HG03571 (cell line): ENCODE measurements at regions not wholly inside any gene's neighbourhood (a gene's known extent, or its start where the extent isn't known, plus 50 kb on each side); places are given as distances from the start of the nearest gene placed in this dataset.

Source experiments
- ATAC-seq: cut with Tn5 transposase; IDR thresholded peaks from one replicate; pipeline ENCODE4 v1.9.1; 2021; ENCODE audit not compliant: unreplicated experiment

DNA sequence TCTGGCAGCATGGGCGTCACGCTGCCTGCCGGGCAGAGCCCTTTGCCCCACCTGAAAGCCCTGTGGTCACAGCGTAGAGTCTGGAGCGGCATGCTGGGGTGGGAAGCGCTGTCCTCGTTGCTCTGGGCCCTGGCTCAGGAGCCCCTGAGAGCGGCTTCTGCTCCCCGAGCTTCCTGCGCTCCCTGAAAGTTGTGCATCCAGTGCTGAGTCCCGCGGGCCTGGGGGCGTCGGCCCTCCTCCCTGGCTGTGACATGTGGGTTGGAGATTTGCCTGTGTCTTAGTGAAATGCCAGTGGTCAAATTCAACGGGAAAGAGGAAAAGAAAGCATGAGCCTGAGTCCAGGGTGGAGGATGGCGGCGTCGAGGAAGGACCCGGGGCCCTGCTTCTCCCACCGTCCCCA, 1208.0 kb downstream of the BRD1 start:
- no peak for ATAC-seq

DNA sequence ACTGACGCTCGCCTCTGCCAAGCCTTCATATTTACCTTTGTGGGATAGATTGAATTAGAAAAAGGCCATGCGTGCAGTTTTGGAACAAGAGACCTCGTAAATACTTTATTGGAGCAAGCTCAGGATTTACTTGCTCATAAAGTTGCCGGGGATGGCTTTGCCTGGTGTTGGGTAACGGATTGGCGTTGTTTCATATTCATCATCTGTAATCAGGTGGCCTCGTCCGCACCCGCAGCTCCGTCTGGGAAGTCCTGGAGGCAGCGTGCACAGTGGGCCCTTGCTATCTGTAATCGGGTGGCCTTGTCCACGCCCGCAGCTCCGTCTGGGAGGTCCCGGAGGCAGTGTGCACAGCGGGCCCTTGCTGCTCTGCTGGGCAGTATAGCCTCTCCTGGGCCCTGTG, 1209.3 kb downstream of the BRD1 start:
- no peak for ATAC-seq

DNA sequence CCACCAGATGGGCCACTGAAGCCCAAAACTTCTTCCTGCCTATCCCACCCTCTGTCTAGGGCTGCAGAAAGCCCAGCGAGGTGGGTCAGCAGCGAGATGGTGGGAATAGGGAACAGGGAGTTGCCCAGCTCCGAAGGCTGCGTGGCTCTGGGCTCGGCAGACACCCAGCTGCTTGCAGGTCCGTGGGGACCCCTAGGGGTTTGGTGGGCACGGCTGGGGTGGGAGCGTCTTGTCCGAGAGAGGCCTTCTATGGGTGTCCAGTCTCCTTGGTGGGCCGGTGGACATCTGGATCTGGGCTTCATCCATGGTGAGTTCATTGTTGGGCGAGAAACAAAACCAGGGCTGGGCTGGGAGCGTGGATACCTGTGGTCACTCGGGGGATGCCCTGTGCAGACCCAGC, 1211.0 kb downstream of the BRD1 start:
- no peak for ATAC-seq

DNA sequence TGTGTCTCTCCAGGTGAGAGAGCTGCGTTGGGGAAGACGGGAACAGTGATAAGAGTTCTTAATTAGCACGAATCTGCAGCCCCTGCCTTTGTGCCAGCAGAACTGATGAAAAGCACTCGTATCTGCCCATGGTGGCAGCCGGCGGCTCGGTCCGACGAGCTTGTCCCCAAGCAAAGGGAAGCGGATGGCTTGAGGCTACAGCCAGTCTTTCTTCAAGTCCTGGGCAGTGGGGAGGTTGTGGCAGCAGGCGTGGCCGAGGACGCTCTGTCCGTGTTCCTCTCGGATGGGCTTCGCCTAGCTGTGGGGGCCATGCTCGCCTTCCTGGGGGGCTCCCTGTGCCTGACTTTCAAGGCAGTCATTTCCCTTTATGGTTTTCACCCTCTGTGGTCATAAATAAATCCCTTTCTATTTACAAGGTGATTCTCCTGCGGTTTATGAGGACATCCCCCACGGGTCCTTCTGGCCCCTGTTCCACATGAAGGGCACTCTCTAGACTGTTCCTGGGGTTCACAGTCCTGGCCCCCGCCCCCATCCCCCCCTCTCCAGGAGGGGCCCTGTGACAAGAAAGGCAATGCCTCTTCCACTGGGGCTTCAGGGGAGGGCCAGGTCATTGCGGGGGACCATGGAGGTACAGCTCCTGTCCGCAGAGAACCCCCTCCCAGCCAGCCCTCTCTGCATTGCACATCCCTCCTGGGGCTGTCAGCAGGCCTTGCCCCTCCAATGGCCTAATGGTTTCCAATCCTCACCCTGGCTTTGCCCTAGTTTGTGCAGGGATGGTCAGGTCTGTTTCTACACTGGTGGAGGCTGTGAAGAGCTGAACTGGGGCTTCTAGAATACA, 1212.3 kb downstream of the BRD1 start:
- ATAC-seq: no peak

DNA sequence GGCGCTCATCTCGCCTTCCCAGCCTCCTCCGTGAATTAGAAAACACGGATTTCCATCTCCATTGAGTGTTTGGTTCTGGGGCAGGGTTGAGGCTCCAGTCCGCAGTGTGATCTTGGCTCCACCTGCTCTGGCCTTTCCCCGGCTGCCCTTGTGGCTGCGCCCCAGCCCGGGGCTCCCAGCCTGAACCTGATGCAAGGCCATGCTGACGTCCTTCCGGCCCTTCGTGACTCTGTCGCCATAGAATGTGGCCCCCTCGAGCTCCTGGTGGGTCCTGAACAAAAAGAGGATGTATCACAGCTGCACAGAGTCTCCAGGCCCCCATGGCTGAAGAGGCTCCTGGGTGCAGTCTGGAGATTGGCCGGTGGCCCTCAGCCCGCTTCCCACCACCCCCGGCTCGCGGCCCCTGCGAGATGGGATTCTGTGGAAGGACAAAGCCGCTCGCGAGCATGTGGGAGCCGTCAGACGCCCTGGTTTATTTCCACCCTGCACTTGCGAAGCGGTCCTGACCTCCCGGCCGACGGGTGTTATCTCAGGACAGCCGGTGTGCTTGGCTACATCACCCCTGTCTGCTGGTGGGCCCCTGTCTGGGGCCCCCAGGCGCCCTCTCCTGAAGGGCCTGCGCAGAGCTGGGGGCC, 1214.0 kb downstream of the BRD1 start:
- ATAC-seq: no peak

DNA sequence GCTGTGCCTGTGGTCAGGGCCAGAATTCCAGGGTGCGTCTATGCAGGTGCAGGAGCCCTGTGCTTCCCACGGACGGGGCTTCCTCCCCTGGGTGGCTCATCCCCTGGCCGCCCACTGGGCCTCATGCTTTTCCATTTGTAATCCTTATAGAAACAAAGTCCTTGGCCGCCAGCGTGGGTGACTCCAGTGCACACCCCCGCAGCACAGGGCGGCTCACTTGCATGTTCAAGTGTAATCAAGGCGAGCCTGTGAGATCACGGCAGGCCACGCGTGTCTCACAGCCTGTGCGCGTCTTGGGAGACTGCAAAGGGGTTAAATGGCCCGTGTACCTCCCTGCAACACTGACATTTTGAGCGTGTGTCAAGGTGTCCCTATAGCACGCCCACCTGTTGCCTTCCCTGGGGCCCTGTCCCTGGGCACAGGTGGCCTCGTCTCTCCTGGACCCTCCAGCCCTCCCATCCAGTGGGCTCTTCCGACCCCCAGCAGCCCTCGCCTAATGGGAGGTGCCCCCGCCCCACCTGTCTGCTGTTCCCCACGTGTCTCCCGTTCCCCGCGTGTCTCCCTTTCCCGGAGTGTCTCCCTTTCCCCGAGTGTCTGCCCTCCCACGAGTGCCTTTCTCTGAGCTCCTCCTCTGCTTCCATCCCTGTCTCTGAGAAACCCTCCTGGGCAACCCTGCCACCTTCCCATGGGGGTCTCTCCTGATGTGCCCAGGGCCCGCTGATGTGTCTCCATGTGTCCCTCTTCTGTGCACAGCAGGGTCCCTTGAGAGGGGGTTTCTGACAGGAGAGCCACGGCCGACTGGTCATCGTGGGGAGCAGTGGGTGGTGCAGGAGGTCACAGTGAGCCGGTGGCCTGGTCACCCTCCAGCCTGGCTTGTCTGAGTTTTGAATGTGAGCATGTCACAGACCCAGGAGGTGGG, 1215.3 kb downstream of the BRD1 start:
- no peak for ATAC-seq

DNA sequence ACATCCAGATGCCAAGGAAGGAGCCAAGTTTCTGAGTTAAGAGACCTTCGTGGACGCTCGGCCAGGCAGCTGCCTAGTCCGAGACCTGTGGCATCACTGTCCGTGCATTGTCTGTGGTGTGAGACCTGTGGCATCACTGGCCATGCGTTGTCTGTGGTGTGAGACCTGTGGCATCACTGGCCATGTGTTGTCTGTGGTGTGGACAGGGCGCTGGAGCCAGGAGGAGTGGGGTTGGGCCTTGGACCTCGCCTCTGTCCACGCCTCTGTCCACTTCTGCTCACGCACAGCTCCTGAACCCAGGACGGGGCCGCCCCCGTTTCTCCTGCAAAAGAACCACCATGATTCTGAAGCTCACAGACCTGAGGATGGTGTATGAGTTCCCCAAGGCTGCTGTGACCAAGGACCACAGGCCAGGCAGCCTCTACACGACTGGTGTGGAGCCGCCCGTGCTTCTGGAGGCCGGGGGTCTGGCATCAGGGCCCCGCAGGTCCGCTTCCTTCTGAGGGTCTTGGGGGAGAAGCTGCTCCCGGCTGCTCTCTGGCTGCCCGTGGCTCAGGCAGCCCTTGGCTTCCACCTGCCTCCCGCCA, 1218.3 kb downstream of the BRD1 start:
- no peak for ATAC-seq

DNA sequence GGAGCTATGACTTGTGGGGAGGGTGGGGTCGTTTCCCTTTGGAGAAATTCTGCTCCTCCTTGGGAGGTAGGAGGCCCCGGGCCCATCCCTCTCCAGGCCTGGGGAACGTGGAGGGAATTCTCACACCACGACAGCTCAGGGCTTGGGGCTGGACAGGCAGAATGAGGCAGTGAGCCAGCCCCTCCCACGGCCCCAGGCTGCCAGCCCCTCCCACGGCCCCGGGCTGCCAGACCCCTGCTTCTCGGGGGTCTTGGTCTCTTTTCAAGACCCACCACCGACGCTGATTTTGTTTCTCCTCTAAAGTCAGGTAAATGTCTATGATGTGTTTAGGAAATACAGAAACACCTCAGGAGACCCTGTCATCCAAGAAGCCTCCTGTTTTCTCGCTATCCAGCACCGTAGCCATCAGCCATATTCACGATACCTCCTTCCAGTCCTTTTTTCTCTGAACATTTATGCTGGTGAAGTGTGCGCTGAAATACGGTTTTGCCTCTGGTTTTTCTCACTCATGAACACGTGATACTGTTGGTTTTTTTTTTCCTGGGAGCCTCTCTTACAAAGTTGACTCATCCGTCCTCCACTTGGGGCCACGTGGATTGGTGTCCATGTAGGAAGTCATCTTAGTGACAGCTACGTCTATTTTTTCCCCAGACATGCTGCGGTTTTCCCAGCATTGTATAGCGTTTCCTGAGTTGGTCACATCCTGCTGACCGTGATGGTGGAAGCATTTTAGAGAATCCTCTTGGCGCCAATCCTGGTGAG, 1219.6 kb downstream of the BRD1 start:
- ATAC-seq: no peak

DNA sequence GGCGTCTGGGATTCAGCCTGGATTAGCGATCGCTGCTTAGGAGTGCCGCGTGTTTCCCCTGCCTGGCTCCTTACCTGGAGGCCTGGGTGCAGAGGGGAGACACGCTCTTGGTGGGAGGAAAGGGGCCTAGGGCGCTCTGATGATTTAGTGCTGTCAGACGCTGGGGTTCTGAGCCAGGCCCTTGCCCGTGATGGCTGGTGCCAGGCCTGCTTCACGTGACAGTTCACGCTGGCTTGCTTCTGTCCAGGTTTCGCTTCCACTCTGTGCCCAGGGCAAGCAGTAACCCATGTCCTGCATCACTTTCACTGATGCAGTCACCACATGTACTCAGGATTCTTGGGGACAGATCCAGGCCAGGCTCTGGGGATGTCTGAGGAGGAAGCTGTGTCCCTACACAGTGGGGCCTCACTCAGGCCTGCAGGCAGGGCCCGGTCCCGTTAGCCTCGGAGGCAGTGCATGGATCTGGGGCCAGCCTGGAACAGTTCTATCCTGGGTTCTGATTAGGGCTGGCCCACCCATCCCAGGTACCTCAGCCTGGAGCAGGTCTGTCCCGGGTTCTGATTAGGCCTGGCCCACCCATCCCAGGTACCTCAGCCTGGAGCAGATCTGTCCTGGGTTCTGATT, 1220.9 kb downstream of the BRD1 start:
- no peak for ATAC-seq

DNA sequence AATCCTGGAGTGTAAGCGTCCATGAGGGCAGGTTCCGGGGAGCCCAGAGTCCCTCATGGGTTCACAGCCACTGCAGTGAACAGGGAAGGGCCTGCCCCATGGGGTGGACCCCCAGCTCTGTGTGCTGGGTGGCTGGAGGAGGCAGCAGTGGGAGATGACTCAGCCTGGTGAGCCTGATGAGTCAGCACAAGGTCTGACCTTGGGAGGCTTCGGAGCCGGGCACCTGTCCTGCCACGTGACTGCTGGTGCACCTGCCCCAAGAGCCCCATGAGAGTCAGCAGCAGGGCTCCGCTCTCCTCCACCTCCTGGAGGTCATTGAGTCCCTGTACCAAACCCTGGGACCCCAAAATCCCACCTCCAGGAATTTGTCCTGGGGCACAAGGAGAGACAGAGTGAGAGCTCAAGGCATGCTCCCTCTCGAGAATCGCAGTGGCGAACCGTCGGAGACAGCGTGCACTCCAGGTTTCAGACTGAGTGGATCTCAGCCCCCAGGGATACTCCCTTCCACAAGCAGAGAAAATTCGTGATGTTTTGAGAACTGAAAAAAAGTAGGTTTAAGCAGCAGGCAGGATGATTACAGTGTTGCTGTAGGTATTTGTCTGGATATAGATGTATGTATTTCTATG, 1221.7 kb downstream of the BRD1 start:
- ATAC-seq: no peak

DNA sequence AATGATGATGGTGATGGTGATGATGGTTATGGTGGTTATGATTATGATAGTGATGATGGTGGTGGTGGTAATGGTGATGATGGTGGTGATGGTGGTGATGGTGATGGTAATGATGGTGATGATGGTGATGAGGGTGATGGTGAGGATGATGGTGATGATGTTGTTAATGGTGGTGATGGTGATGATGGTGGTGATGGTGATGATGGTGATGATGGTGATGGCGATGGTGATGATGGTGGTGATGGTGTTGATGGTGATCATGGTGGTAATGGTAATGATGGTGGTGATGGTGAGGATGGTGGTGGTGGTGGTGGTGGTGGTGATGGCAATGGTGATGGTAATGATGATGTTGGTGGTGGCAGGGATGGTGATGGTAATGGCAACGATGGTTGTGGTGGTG, 1222.5 kb downstream of the BRD1 start:
- no peak for ATAC-seq

DNA sequence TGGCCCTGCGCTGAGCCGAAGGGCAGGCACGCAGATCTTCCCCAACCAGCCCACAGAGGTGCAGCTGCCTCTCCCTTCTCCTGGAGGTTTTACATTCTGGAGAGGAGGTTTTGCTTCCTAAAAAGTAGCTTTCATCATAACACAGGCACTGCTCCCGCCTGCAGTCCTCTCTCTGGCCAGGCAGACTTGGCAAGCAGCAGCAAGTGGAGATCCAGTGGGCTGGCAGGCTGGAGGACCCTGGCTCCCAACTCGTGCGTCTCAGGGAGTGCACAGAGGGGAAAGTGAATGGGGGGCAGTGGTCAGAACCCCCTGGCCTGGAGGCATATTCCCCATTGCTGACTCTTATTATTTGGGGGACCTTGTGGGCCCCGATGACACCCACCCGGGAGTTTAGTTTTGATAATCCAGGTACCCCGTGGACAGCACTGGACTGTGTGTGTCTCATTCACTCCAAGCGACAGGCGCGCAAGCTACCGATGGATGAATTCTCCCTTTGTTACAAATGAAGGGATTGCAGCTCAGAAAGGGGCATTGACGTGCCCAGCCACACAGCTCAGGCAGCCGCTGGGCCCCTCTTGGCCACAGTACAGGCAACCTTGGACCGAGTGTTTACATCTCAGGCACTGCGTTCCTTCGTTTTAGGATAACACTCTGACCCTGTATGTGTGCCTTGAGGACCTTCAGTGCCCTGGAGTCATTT, 1223.9 kb downstream of the BRD1 start:
- ATAC-seq: no peak

DNA sequence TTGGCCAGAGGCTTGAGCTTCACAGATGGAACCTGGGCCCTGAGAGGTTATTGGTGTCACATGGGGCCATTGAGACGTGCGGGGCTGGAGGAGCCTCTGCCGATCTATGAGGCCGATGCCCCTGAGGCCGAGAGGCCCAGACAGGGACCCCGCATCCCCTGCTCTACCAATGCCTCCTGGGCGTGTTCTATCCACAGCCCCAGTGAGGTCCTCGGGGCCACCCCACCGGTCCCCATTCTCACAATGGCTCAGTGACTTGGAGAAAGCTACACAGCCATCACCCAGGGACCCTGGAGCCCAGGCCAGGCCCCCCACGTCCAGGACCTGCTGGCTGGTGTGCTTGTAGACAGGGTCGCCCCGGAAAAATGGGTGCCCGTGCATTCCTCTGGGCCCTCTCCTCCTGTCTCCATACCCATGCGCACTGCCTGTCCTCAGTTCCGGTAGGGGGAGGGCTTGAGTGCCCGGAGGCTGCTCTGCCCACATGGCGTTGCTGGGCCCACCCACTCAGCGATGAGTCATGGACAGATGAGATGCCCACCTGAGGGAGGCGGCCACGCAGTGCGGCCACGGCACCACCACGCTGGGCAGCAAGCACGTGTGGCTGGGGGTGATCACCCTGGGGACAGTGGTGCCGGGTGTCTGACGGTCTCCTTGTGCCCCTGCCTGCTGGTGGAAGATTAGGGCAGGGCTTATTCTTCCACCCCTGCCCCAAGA, 1224.7 kb downstream of the BRD1 start:
- no peak for ATAC-seq

DNA sequence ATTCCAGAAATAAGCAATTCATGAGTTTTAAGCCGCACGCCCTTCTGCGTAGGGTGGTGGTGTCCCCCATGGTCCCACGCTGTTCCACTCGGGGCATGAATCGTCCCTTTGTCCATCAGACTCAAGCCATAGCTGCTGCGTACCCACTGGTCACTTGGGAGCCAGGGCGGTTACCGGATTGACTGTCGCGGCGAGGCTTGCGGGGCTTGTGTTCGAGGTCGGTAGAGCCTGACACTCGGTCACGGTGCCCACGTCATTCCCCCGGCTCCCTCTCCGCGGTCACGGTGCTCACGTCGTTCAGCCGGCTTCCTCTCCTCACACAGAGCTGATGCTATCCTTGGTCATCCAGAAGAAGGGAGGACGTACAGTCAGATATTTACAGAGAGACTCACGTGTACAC, 1227.0 kb downstream of the BRD1 start:
- no peak for ATAC-seq

DNA sequence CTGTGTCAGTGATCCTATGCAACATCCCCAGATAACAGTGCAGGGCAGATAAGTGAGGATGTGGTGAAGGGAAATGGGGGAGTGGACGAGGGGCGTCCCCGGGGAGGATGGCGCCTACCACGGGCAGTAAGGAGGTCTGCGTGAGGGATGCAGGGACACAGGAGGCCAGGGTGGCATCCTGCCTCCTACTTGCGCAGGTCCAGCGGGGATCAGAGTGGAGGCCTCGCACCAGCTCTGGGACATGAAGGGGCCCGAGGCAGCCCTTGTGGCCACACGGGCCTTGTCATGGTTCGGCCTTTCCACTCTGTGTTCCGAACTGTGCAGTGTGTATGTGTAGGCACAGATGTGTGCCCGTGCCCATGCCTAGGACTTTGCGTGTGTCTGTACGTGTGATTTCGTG, 1227.5 kb downstream of the BRD1 start:
- ATAC-seq: no peak

DNA sequence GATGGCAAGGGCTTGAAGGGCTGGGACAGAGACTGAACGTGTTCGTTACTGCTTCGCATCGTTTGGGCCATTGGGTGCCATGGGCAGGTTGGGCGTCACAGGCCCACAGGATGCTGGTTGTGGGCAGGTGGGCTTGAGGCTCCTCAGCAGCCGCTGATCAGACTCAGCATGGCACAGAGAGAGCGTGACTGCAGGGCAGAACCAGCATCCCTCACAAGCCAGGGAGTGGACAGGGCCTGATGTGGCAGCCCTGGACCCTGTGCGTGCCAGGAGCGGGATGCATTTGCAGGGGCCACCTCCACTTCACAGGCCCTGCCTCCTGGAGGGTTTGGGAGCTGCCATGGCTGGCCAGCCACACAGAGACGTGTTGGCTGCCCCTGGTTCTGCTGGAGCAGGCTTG, 1228.3 kb downstream of the BRD1 start:
- no peak for ATAC-seq

DNA sequence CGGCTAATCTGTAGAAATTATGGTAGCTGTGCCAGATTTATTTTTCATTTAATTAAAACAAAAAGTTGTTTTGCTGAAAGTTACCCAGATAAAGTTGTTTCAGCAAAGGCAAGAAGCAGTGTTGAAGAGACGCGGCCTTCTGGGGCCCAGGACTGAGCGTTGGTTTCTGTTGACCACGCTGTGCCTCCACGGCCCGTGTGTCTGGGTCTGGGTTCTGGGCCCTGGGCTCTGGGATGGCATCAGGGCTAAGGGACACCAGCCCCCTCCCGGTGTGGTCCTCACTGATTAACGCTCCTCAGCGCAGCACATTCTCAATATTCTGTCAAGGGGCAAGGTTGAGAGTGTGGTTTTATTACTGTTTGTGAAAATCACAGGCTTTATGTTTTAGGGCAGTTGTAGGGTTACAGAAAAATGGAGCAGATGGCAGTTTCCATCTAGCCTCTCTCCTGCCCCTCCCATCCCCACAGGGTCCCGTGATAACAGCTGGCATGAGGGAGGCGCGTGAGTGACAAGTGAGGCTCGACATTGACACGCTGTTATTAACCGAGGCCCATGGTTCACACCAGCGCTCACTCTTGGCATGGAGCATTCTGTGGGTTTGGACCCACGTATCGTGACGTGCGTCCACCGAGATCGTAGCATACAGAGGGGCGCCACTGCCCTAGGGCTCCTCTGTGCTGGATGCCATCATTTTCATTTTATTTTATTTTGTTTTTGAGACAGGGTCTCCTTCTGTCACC, 1231.4 kb downstream of the BRD1 start:
- no peak for ATAC-seq

DNA sequence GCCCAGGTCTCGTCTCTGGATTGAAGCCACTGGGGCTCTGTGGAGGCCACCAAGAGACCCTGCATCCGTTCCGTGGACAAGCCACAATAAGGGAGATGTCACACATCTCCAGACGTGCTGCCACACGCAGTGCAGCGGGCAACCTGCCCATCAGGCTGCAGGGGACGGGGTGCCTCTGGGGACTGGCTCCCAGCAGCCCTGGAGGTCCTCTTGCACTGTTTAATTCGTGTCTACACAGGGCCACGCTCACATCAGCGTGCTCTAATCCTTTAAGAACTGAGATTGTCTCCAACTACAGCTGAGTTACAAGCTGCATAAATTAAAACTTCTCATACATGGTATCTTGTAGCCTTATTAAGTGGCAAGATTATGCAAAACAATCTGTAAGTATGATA, 1232.2 kb downstream of the BRD1 start:
- ATAC-seq: no peak
